Thyroid gland (tissue), 4 donors: ENCODE measurements at regions not wholly inside any gene's neighbourhood (a gene's known extent, or its start where the extent isn't known, plus 50 kb on each side); places are given as distances from the start of the nearest gene placed in this dataset.

Experiments
- DNase-seq, 2 donors: peaks; one replicate each; pipeline ENCODE4 v3.0.0-alpha.2; 2019
- H3K27ac ChIP-seq, 3 donors: fragments of 200-600 bp; sonication (generic); 1 replicate in 2 of 3; 2 replicates in 1 of 3; pipeline ENCODE4 v1.5.1; 2016 to 2019; ENCODE audit warnings: mild to moderate bottlenecking in 1 of 3, moderate library complexity in 1 of 3
- H3K27me3 ChIP-seq: fragments of 200-600 bp; sonication (generic); one replicate; pipeline ENCODE4 v1.5.1; 2019
- H3K36me3 ChIP-seq, 2 donors: fragments of 200-600 bp; sonication (generic); one replicate each; pipeline ENCODE4 v1.5.1; 2016 to 2019
- H3K4me1 ChIP-seq, 2 donors: fragments of 200-600 bp; sonication (generic); one replicate each; pipeline ENCODE4 v1.5.1; 2017 to 2019
- H3K4me3 ChIP-seq, 3 donors: fragments of 200-600 bp; sonication (generic); replicated peaks in 1 of 3; 1 replicate in 2 of 3; 2 replicates in 1 of 3; pipeline ENCODE4 v1.5.1; 2016; ENCODE audit warnings: mild to moderate bottlenecking in 1 of 3
- H3K9me3 ChIP-seq: fragments of 200-600 bp; sonication (generic); one replicate; pipeline ENCODE4 v1.5.1; 2017
- POLR2A ChIP-seq, 2 donors: fragments of 450-650 bp; IDR thresholded peaks; one replicate each; pipeline ENCODE4 v1.6.1; 2017; ENCODE audit warnings: antibody characterized with exemption in 2 of 2, mild to moderate bottlenecking in 2 of 2, moderate library complexity in 1 of 2
- WGBS, 2 donors: methylation state at CpG; one replicate each; pipeline ENCODE4 v1.1.5; 2017; 5-methylcytosine and 5-hydroxymethylcytosine counted together
- intact Hi-C: fragments of 100-400 bp; cut with DNase I; formaldehyde crosslinking; loops from one replicate; pipeline ENCODE4 v1.15.1; 2023
- TF ChIP-seq, protein P1 (sequence below), 6 experiments: fragments of 200-600 bp in 3 of 6; fragments of 450-650 bp in 3 of 6; sonication (generic) in 3 of 6; IDR thresholded peaks; one replicate each; pipeline ENCODE4 v1.5.1; 2016 to 2019; ENCODE audit warnings: antibody characterized with exemption in 6 of 6, mild to moderate bottlenecking in 2 of 6, inconsistent platforms in 1 of 6, moderate library complexity in 1 of 6

GRCh38 chr10:29160150-29160617, 128.7 kb upstream of the LYZL1 start:
- Histone ChIP-seq H3K9me3 (no peaks in the 10 kb centered on the region), H3K27ac (no peak overlapping the region), H3K4me3 (no peak overlapping the region), H3K27me3 (no peaks in the 10 kb centered on the region), H3K4me1 (no peaks in the 10 kb centered on the region), H3K36me3 (no peaks in the 10 kb centered on the region)
- no peak for DNase-seq
- TF ChIP-seq, protein P1, sequence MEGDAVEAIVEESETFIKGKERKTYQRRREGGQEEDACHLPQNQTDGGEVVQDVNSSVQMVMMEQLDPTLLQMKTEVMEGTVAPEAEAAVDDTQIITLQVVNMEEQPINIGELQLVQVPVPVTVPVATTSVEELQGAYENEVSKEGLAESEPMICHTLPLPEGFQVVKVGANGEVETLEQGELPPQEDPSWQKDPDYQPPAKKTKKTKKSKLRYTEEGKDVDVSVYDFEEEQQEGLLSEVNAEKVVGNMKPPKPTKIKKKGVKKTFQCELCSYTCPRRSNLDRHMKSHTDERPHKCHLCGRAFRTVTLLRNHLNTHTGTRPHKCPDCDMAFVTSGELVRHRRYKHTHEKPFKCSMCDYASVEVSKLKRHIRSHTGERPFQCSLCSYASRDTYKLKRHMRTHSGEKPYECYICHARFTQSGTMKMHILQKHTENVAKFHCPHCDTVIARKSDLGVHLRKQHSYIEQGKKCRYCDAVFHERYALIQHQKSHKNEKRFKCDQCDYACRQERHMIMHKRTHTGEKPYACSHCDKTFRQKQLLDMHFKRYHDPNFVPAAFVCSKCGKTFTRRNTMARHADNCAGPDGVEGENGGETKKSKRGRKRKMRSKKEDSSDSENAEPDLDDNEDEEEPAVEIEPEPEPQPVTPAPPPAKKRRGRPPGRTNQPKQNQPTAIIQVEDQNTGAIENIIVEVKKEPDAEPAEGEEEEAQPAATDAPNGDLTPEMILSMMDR (IDR thresholded peaks at IDR 0.05): no peak
- no peak for TF ChIP-seq POLR2A (IDR thresholded peaks at IDR 0.05)
- WGBS, 2 donors: 89 to 93% methylated on average over 7 of the region's 7 CpGs
- intact Hi-C loops: no loop called here

DNA sequence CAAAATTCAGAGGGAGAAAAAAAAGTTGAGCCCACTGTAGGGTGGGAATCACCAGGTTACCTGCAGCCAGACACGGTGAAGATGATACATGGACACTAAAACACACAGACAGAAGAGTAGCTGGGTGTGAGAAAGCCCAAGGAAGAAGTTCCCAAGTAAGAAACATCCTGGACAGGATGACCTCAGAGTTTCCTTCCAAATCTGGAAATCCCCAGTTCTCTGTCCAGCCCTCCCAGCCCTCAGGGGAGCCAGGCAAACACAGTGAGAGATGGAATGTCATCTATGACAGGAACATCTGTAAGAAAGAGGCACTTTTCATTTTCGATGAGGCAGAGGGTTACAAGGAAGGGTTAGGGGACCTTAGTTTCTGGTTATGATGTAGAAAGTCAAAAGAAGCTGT, 125.1 kb upstream of the LYZL1 start:
- no peak overlapping the region for H3K27ac ChIP-seq
- no peaks in the 10 kb centered on the region for H3K9me3 ChIP-seq
- H3K36me3 ChIP-seq: no peaks in the 10 kb centered on the region
- no peaks in the 10 kb centered on the region for H3K4me1 ChIP-seq
- H3K4me3 ChIP-seq: no peak overlapping the region
- no peak for TF ChIP-seq POLR2A (IDR thresholded peaks at IDR 0.05)
- TF ChIP-seq, protein P1 (IDR thresholded peaks at IDR 0.05): no peak
- no peaks in the 10 kb centered on the region for H3K27me3 ChIP-seq
- no peak for DNase-seq
- 55 to 74% methylated on average over 2 of the region's 2 CpGs for WGBS, 2 donors
- intact Hi-C loops: no loop called here

DNA sequence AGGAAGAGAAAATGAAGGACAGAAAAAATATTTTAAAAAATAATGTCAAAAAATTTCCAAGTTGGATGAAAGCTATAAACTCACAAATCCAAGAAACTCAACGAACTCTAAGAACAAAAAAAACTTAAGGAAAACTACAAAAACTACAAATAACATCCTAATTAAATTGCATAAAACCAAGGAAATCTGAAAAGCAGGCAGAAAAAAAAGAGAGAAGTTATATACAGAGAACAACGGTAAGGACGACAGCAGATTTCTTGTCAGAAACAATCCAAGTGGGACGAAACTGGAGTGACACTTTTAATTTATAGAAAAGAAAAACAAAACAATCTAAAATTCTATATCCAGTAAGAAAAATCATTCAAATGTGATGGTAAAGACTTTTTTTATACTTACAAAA, 122.2 kb upstream of the LYZL1 start:
- H3K4me1 ChIP-seq: no peaks in the 10 kb centered on the region
- TF ChIP-seq, protein P1 (IDR thresholded peaks at IDR 0.05): no peak
- no peak for TF ChIP-seq POLR2A (IDR thresholded peaks at IDR 0.05)
- H3K27ac ChIP-seq: no peak overlapping the region
- no peak for DNase-seq
- H3K36me3 ChIP-seq: no peaks in the 10 kb centered on the region
- 87 to 93% methylated on average over 4 of the region's 4 CpGs for WGBS, 2 donors
- intact Hi-C loops: no loop called here
- H3K27me3 ChIP-seq: no peaks in the 10 kb centered on the region
- H3K9me3 ChIP-seq: no peaks in the 10 kb centered on the region
- no peak overlapping the region for H3K4me3 ChIP-seq

DNA sequence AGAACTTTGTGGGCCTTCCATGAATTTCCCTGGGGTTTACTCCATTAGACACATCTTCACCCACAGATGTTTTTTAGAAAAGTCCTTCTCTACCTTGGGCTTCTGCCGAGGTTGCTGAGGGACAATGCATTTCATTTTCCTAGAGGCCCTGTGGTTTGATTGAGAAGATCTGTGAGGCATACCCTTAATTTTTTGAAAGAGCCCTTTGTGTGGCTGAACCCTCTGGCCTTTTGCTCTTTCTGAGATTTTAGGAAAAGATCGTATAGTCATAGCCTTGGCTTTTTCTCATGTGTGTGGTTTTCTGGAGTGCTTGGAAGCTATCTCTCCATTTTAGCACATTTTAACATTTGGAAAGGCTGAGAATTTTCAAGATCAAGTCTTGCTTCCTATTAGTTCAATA, 119.8 kb upstream of the LYZL1 start:
- no peak for TF ChIP-seq POLR2A (IDR thresholded peaks at IDR 0.05)
- TF ChIP-seq, protein P1 (IDR thresholded peaks at IDR 0.05): no peak
- no peak for DNase-seq
- no peaks in the 10 kb centered on the region for H3K9me3 ChIP-seq
- no peak overlapping the region for H3K4me3 ChIP-seq
- H3K27ac ChIP-seq: no peak overlapping the region
- intact Hi-C loops: no loop called here
- H3K27me3 ChIP-seq: no peaks in the 10 kb centered on the region
- no peaks in the 10 kb centered on the region for H3K36me3 ChIP-seq
- WGBS, 2 donors: 75 to 93% methylated on average over 2 of the region's 2 CpGs
- H3K4me1 ChIP-seq: no peaks in the 10 kb centered on the region

DNA sequence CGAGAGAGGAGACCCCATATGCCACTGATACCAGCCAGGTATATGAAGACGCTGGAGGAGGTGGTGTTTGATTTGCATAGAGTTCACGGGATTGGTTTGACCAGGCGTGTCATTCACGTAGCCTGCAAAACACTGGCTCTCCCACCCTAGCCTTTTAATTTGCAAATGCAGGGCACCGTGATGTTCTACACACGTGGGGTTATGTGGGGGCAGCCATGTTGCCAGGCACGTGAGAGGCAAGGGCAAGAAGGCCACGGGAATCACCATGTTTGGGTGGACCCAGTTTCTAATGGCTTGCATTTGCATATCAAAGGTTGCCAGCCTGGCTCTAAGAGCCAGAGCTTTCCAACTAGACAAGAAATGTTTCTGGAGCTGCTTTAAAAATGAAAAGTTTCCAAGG, 117.2 kb upstream of the LYZL1 start:
- no peaks in the 10 kb centered on the region for H3K27me3 ChIP-seq
- no peak for DNase-seq
- 78 to 83% methylated on average over 9 of the region's 9 CpGs for WGBS, 2 donors
- no peaks in the 10 kb centered on the region for H3K36me3 ChIP-seq
- intact Hi-C loops: no loop called here
- no peak overlapping the region for H3K27ac ChIP-seq
- H3K9me3 ChIP-seq: no peaks in the 10 kb centered on the region
- H3K4me3 ChIP-seq: no peak overlapping the region
- H3K4me1 ChIP-seq: no peaks in the 10 kb centered on the region
- TF ChIP-seq, protein P1 (IDR thresholded peaks at IDR 0.05): no peak
- TF ChIP-seq POLR2A (IDR thresholded peaks at IDR 0.05): no peak
